Sigmoid colon (tissue), 6 donors: ENCODE measurements at regions not wholly inside any gene's neighbourhood (a gene's known extent, or its start where the extent isn't known, plus 50 kb on each side); places are given as distances from the start of the nearest gene placed in this dataset.
A peak's percentile ranks its signal among the peaks of the same experiment; 100 is the strongest.
"Not testable (repeated sequence)": the region's sequence is repeated elsewhere in the genome, so short reads cannot be mapped to it uniquely, and the experiment has no call there.

Experiments
- DNase-seq: peaks from one replicate; pipeline ENCODE4 v3.0.0-alpha.2; 2019
- H3K27ac ChIP-seq, 4 donors: fragments of 200-600 bp; sonication (generic); one replicate each; pipeline ENCODE4 v1.5.1; 2016 to 2019; ENCODE audit warnings: mild to moderate bottlenecking in 1 of 4
- H3K27me3 ChIP-seq, 3 donors: fragments of 200-600 bp; sonication (generic); one replicate each; pipeline ENCODE4 v1.5.1; 2019; ENCODE audit warnings: mild to moderate bottlenecking in 1 of 3
- H3K36me3 ChIP-seq, 4 donors: fragments of 200-600 bp; sonication (generic); one replicate each; pipeline ENCODE4 v1.5.1; 2016 to 2019
- H3K4me1 ChIP-seq, 4 donors: fragments of 200-600 bp; sonication (generic); one replicate each; pipeline ENCODE4 v1.5.1; 2017 to 2019
- H3K4me3 ChIP-seq, 4 donors: fragments of 200-600 bp; sonication (generic); one replicate each; pipeline ENCODE4 v1.5.1; 2017 to 2019; ENCODE audit warnings: mild to moderate bottlenecking in 2 of 4, moderate library complexity in 1 of 4
- H3K9me3 ChIP-seq, 4 donors: fragments of 200-600 bp in 3 of 4; sonication (generic) in 3 of 4; one replicate each; pipeline versions ENCODE4 v1.5.1 to v1.6.1; 2013 to 2019
- CTCF ChIP-seq, 4 experiments: fragments of 450-650 bp in 3 of 4; fragments of 200-600 bp in 1 of 4; IDR thresholded peaks; one replicate each; pipeline ENCODE4 v1.5.1; 2016 to 2019; ENCODE audit warnings: antibody characterized with exemption in 4 of 4, mild to moderate bottlenecking in 3 of 4, moderate library complexity in 2 of 4
- EP300 ChIP-seq, 4 donors: sonication (generic); formaldehyde crosslinking; IDR thresholded peaks; one replicate each; pipeline ENCODE4 v1.6.1; 2017; ENCODE audit warnings: antibody characterized with exemption in 4 of 4
- POLR2A ChIP-seq, 2 donors: fragments of 450-650 bp; IDR thresholded peaks; one replicate each; pipeline ENCODE4 v1.6.1; 2016; ENCODE audit warnings: antibody characterized with exemption in 2 of 2, mild to moderate bottlenecking in 2 of 2, moderate library complexity in 2 of 2
- POLR2AphosphoS5 ChIP-seq, 4 donors: sonication (generic); formaldehyde crosslinking; IDR thresholded peaks; one replicate each; pipeline ENCODE4 v1.6.1; 2017; ENCODE audit warnings: antibody characterized with exemption in 4 of 4
- WGBS, 2 donors: extraction: QIAGEN DNeasy Blood & Tissue Kit; methylation state at CpG; one replicate each; pipeline ENCODE4 v1.1.7; 2013; 5-methylcytosine and 5-hydroxymethylcytosine counted together
- intact Hi-C: fragments of 100-400 bp; cut with DNase I; formaldehyde crosslinking; loops from one replicate; pipeline ENCODE4 v1.15.1; 2023
- donor health status: healthy with polysubstance abuse.
- donor health status: healthy.

GRCh38 chr2:215790523-215791421, 222.6 kb downstream of the MREG start:
- intact Hi-C loops: loop anchor here (5.0 kb wide), 1 partner anchor 87 kb away; no protein-coding TSS in a partner anchor
- Histone ChIP-seq H3K27me3 (no peaks in the 10 kb centered on the region), H3K4me1 (peaks cover 0 to 40% (median 23%) of the 10 kb centered on the region in 4 donors), H3K4me3 (no peak overlapping the region), H3K27ac (peak overlapping the region in 1 of 4 donors; percentile 1), H3K36me3 (no peaks in the 10 kb centered on the region), H3K9me3 (no peaks in the 10 kb centered on the region)
- no peak for DNase-seq
- no peak for TF ChIP-seq EP300 (IDR thresholded peaks at IDR 0.05)
- no peak for TF ChIP-seq POLR2A (IDR thresholded peaks at IDR 0.05)
- no peak for TF ChIP-seq POLR2AphosphoS5 (IDR thresholded peaks at IDR 0.05)
- TF ChIP-seq CTCF (IDR thresholded peaks at IDR 0.05): no peak
- 82 to 85% methylated on average over 6 of the region's 6 CpGs for WGBS, 2 donors

- no peak for TF ChIP-seq CTCF (IDR thresholded peaks at IDR 0.05)
- TF ChIP-seq POLR2AphosphoS5 (IDR thresholded peaks at IDR 0.05): no peak
- TF ChIP-seq EP300 (IDR thresholded peaks at IDR 0.05): no peak
- no peak for TF ChIP-seq POLR2A (IDR thresholded peaks at IDR 0.05)
- Histone ChIP-seq H3K27ac (no peak overlapping the region), H3K27me3 (no peaks in the 10 kb centered on the region), H3K9me3 (no peaks in the 10 kb centered on the region), H3K36me3 (no peaks in the 10 kb centered on the region), H3K4me1 (peaks cover 0 to 43% (median 22%) of the 10 kb centered on the region in 4 donors), H3K4me3 (no peak overlapping the region)
- intact Hi-C loops: no loop called here
- DNase-seq: no peak
- 89 to 92% methylated on average over 7 of the region's 7 CpGs for WGBS, 2 donors
Measured at GRCh38 chr2:215787565-215788178, 225.7 kb downstream of the MREG start.

GRCh38 chr2:215787025-215787424, 226.3 kb downstream of the MREG start:
- intact Hi-C loops: no loop called here

GRCh38 chr2:215784371-215784783, 229.0 kb downstream of the MREG start:
- H3K4me1 ChIP-seq: peaks cover 0 to 59% (median 31%) of the 10 kb centered on the region in 4 donors
- intact Hi-C loops: loop anchor here (2.0 to 5.0 kb wide), 4 partner anchors 62 to 347 kb away; partner anchors contain the start of gene FN1
- peak in 3 of 4 donors; percentile 62 to 86 (median 67) for TF ChIP-seq EP300 (IDR thresholded peaks at IDR 0.05)
- TF ChIP-seq CTCF (IDR thresholded peaks at IDR 0.05): no peak
- no peak for TF ChIP-seq POLR2A (IDR thresholded peaks at IDR 0.05)
- TF ChIP-seq POLR2AphosphoS5 (IDR thresholded peaks at IDR 0.05): peak; percentile 77 to 94 (median 89)
- WGBS, 2 donors: 50 to 66% methylated on average over 3 of the region's 3 CpGs
- H3K27ac ChIP-seq: peak overlapping the region; percentile 58 to 85 (median 78)
- DNase-seq: peak; percentile 79
- no peak overlapping the region for H3K4me3 ChIP-seq
- H3K36me3 ChIP-seq: no peaks in the 10 kb centered on the region
- H3K9me3 ChIP-seq: no peaks in the 10 kb centered on the region
- H3K27me3 ChIP-seq: no peaks in the 10 kb centered on the region

More at GRCh38 chr2:215787025-215787424, 226.3 kb downstream of the MREG start:
- Histone ChIP-seq H3K9me3 (no peaks in the 10 kb centered on the region), H3K4me1 (peaks cover 0 to 49% (median 28%) of the 10 kb centered on the region in 4 donors), H3K36me3 (no peaks in the 10 kb centered on the region), H3K27me3 (no peaks in the 10 kb centered on the region), H3K4me3 (no peak overlapping the region), H3K27ac (no peak overlapping the region)
- 58 to 81% methylated on average over 3 of the region's 3 CpGs for WGBS, 2 donors
- TF ChIP-seq CTCF (IDR thresholded peaks at IDR 0.05) (no peak), POLR2AphosphoS5 (IDR thresholded peaks at IDR 0.05) (no peak), EP300 (IDR thresholded peaks at IDR 0.05) (no peak), POLR2A (IDR thresholded peaks at IDR 0.05) (no peak)
- DNase-seq: no peak

GRCh38 chr2:215783640-215784039, 229.7 kb downstream of the MREG start:
- intact Hi-C loops: loop anchor here (2.0 to 5.0 kb wide), 4 partner anchors 61 to 346 kb away; partner anchors contain the start of gene FN1
- DNase-seq, H3K9me3 ChIP-seq, H3K36me3 ChIP-seq, H3K4me3 ChIP-seq, H3K27me3 ChIP-seq: not testable (repeated sequence)
- H3K27ac ChIP-seq: peak overlapping the region; percentile 58 to 85 (median 78)
- WGBS, 2 donors: 96 to 97% methylated on average over 7 of the region's 7 CpGs
- peaks cover 0 to 59% (median 31%) of the 10 kb centered on the region in 4 donors for H3K4me1 ChIP-seq
